Breast epithelium (tissue), 3 donors: ENCODE measurements at regions not wholly inside any gene's neighbourhood (a gene's known extent, or its start where the extent isn't known, plus 50 kb on each side); places are given as distances from the start of the nearest gene placed in this dataset.

Source experiments
- CTCF ChIP-seq, 3 donors: fragments of 450-650 bp; IDR thresholded peaks; one replicate each; pipeline ENCODE4 v1.5.1; 2016 to 2017; ENCODE audit warnings: antibody characterized with exemption in 3 of 3, mild to moderate bottlenecking in 3 of 3, moderate library complexity in 3 of 3
- POLR2AphosphoS5 ChIP-seq, 3 donors: sonication (generic); formaldehyde crosslinking; IDR thresholded peaks; one replicate each; pipeline ENCODE4 v1.6.1; 2017; ENCODE audit warnings: antibody characterized with exemption in 3 of 3

GRCh38 chr3:16809993-16810392 lies 74.8 kb upstream of the PLCL2 start:
- no peak for TF ChIP-seq CTCF (IDR thresholded peaks at IDR 0.05)
- no peak for TF ChIP-seq POLR2AphosphoS5 (IDR thresholded peaks at IDR 0.05)
